SH-SY5Y (cell line): ENCODE measurements at regions not wholly inside any gene's neighbourhood (a gene's known extent, or its start where the extent isn't known, plus 50 kb on each side); places are given as distances from the start of the nearest gene placed in this dataset.

Source experiments
- GATA2 ChIP-seq: IDR thresholded peaks from 2 replicates; pipeline ENCODE4 v1.6.1; 2011; ENCODE audit warnings: mild to moderate bottlenecking, low read depth, low read length
- GATA3 ChIP-seq: IDR thresholded peaks from 2 replicates; pipeline ENCODE4 v1.6.1; 2011; ENCODE audit warnings: low read depth, mild to moderate bottlenecking, low read length, moderate library complexity

- no peak for TF ChIP-seq GATA3
- TF ChIP-seq GATA2 = no peak
These were observed 312.8 kb upstream of the ZMIZ1 start for GRCh38 chr10:78755877-78756455.
